HG02759 (cell line): ENCODE measurements at regions not wholly inside any gene's neighbourhood (a gene's known extent, or its start where the extent isn't known, plus 50 kb on each side); places are given as distances from the start of the nearest gene placed in this dataset.
"Not testable (repeated sequence)": the region's sequence is repeated elsewhere in the genome, so short reads cannot be mapped to it uniquely, and the experiment has no call there.

Source experiments
- ATAC-seq: cut with Tn5 transposase; IDR thresholded peaks from one replicate; pipeline ENCODE4 v1.9.1; 2021; ENCODE audit warnings: mild to moderate bottlenecking, moderate library complexity; ENCODE audit not compliant: unreplicated experiment

- ATAC-seq, result no peak
Observed at GRCh38 chr3:25944329-25944728, 154.4 kb downstream of the OXSM start.

- no peak for ATAC-seq
Observed at GRCh38 chr3:25945366-25945765, 155.5 kb downstream of the OXSM start.

- ATAC-seq, result no peak
Observed at GRCh38 chr3:25945836-25946235, 155.9 kb downstream of the OXSM start.

- no peak for ATAC-seq
Observed at GRCh38 chr3:25952133-25952532, 162.2 kb downstream of the OXSM start.

- ATAC-seq, result no peak
Observed at GRCh38 chr3:25957026-25957425, 167.1 kb downstream of the OXSM start.

- no peak for ATAC-seq
Observed at GRCh38 chr3:25960776-25961175, 170.9 kb downstream of the OXSM start.

GRCh38 chr3:25962255-25962654 is 172.4 kb downstream of the OXSM start:
- ATAC-seq, result no peak

- ATAC-seq, result no peak
Observed at GRCh38 chr3:25964141-25964540, 174.3 kb downstream of the OXSM start.

GRCh38 chr3:25967385-25967784 is 177.5 kb downstream of the OXSM start:
- no peak for ATAC-seq

GRCh38 chr3:25971736-25972135 is 181.8 kb downstream of the OXSM start:
- no peak for ATAC-seq

GRCh38 chr3:25973122-25973521 is 183.2 kb downstream of the OXSM start:
- ATAC-seq, result no peak

- no peak for ATAC-seq
Observed at GRCh38 chr3:25982756-25983155, 192.9 kb downstream of the OXSM start.

- ATAC-seq, result no peak
Observed at GRCh38 chr3:25985621-25986020, 195.7 kb downstream of the OXSM start.

- no peak for ATAC-seq
Observed at GRCh38 chr3:25992606-25993005, 202.7 kb downstream of the OXSM start.

GRCh38 chr3:26004172-26004571 is 214.3 kb downstream of the OXSM start:
- ATAC-seq, result no peak

- no peak for ATAC-seq
Observed at GRCh38 chr3:26011276-26011675, 221.4 kb downstream of the OXSM start.

- ATAC-seq, result no peak
Observed at GRCh38 chr3:26012241-26012745, 222.4 kb downstream of the OXSM start.

- ATAC-seq, result no peak
Observed at GRCh38 chr3:26015752-26016151, 225.9 kb downstream of the OXSM start.

- no peak for ATAC-seq
Observed at GRCh38 chr3:26018889-26019288, 229.0 kb downstream of the OXSM start.

GRCh38 chr3:26024206-26024605 is 234.3 kb downstream of the OXSM start:
- not testable (repeated sequence) for ATAC-seq

- no peak for ATAC-seq
Observed at GRCh38 chr3:26029321-26029720, 239.4 kb downstream of the OXSM start.

GRCh38 chr3:26042126-26042525 is 252.2 kb downstream of the OXSM start:
- not testable (repeated sequence) for ATAC-seq

GRCh38 chr3:26049951-26050350 is 260.1 kb downstream of the OXSM start:
- ATAC-seq, result no peak

- ATAC-seq, result no peak
Observed at GRCh38 chr3:26050776-26051175, 260.9 kb downstream of the OXSM start.
